ENCODE measurements at regions not wholly inside any gene's neighbourhood (a gene's known extent, or its start where the extent isn't known, plus 50 kb on each side); places are given as distances from the start of the nearest gene placed in this dataset.

DNA sequence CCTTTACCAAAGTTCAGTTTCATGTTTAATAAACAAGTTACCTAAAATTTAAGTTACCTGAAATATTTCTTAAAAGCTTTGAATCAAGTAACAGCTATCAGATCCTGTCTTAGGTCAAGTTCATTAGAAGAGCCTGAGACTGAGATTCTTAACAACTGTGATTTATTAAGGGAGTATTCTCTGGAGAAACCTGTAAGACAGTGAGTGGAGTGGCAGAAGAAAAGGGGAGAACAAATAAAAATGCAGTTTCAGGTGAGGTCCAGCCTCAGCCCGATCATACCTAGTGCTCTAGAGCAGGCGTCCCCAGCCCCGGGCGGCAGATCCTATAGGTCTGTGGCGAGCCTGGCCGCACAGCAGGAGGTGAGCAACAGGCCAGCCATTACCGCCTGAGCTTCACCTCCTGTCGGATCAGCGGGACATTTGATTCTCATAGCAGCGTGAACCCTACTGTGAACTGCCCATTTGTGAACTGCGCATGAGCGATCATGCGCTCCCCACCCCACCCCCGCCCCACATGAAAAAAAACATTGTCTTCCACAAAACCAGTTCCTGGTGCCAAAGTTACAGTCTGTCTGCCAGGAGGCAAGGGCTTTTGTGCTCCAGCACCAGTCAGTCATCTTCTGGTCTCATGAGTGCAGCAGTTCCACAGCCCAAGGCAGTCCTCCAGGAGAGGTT lies 59.2 kb upstream of the ADGRB3 start:
- TF ChIP-seq, protein P1, sequence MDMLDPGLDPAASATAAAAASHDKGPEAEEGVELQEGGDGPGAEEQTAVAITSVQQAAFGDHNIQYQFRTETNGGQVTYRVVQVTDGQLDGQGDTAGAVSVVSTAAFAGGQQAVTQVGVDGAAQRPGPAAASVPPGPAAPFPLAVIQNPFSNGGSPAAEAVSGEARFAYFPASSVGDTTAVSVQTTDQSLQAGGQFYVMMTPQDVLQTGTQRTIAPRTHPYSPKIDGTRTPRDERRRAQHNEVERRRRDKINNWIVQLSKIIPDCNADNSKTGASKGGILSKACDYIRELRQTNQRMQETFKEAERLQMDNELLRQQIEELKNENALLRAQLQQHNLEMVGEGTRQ (IDR thresholded peaks at IDR 0.05), result no peak
- TF ChIP-seq, protein P2, sequence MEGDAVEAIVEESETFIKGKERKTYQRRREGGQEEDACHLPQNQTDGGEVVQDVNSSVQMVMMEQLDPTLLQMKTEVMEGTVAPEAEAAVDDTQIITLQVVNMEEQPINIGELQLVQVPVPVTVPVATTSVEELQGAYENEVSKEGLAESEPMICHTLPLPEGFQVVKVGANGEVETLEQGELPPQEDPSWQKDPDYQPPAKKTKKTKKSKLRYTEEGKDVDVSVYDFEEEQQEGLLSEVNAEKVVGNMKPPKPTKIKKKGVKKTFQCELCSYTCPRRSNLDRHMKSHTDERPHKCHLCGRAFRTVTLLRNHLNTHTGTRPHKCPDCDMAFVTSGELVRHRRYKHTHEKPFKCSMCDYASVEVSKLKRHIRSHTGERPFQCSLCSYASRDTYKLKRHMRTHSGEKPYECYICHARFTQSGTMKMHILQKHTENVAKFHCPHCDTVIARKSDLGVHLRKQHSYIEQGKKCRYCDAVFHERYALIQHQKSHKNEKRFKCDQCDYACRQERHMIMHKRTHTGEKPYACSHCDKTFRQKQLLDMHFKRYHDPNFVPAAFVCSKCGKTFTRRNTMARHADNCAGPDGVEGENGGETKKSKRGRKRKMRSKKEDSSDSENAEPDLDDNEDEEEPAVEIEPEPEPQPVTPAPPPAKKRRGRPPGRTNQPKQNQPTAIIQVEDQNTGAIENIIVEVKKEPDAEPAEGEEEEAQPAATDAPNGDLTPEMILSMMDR (IDR thresholded peaks at IDR 0.05), result no peak
- TF ChIP-seq, protein P3, sequence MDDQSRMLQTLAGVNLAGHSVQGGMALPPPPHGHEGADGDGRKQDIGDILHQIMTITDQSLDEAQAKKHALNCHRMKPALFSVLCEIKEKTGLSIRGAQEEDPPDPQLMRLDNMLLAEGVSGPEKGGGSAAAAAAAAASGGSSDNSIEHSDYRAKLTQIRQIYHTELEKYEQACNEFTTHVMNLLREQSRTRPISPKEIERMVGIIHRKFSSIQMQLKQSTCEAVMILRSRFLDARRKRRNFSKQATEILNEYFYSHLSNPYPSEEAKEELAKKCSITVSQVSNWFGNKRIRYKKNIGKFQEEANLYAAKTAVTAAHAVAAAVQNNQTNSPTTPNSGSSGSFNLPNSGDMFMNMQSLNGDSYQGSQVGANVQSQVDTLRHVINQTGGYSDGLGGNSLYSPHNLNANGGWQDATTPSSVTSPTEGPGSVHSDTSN (IDR thresholded peaks at IDR 0.05), result no peak
- TF ChIP-seq POLR2A (IDR thresholded peaks at IDR 0.05; ENCODE audit: low read length) (no peak), EP300 (IDR thresholded peaks at IDR 0.05) (no peak), MAFK (IDR thresholded peaks at IDR 0.05; ENCODE audit: partially characterized antibody) (no peak), POLR2AphosphoS2 (conservative IDR thresholded peaks at IDR 0.05; ENCODE audit: low read length) (no peak), KDM1A (IDR thresholded peaks at IDR 0.05; ENCODE audit: low read depth) (no peak), HDAC2 (IDR thresholded peaks at IDR 0.05) (no peak), MAZ (IDR thresholded peaks at IDR 0.05; ENCODE audit: borderline replicate concordance, low read depth, low read length) (no peak), RAD21 (conservative IDR thresholded peaks at IDR 0.05 in 1 of 2, IDR thresholded peaks at IDR 0.05 in 1 of 2) (no peak)
- TF ChIP-seq, protein P4, sequence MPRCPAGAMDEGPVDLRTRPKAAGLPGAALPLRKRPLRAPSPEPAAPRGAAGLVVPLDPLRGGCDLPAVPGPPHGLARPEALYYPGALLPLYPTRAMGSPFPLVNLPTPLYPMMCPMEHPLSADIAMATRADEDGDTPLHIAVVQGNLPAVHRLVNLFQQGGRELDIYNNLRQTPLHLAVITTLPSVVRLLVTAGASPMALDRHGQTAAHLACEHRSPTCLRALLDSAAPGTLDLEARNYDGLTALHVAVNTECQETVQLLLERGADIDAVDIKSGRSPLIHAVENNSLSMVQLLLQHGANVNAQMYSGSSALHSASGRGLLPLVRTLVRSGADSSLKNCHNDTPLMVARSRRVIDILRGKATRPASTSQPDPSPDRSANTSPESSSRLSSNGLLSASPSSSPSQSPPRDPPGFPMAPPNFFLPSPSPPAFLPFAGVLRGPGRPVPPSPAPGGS (IDR thresholded peaks at IDR 0.05), result no peak
- TF ChIP-seq, protein P5, sequence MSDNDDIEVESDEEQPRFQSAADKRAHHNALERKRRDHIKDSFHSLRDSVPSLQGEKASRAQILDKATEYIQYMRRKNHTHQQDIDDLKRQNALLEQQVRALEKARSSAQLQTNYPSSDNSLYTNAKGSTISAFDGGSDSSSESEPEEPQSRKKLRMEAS (IDR thresholded peaks at IDR 0.05), result no peak

Measured in A549 (cell line).